ENCODE measurements at regions not wholly inside any gene's neighbourhood (a gene's known extent, or its start where the extent isn't known, plus 50 kb on each side); places are given as distances from the start of the nearest gene placed in this dataset.

DNA sequence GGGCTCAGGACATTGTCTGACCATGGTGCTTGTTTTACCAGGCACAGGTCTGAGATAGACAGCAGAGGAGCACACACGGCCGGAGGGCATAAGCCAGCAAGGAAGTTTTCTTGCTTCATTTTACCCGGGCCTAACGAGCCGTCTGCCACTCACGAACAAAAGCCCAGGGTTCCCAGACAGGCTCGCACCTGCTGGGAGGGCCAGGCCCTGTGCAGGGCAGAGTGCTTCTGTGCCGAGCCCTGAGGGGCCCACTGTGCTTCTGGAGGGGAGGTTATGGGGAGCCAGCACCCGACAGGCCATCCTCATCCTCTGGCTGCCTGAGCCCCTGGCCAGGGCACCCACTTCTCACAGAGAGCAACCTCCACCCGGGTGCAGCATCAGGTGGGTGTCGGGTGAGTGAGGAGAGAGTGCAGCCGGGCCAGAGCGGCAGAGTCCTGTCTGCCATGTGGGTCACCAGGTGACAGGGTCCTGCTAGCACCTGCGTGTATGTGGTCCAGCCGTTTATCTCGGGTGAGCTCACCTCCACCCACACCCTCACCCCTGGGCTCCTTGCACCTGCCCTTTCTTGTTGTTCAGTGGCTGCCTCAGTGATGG is 297.9 kb downstream of the NDUFA10 start:
- Histone ChIP-seq H3K4me3 (ENCODE audit: low read depth, low read length) (no peak overlapping the region), H3K27ac (ENCODE audit: extremely low read depth, low read depth, low read length) (no peak overlapping the region), H3K9me3 (ENCODE audit: control insufficient read depth, insufficient read depth, low read depth, low read length) (no peaks in the 10 kb centered on the region), H3K4me1 (ENCODE audit: control insufficient read depth, insufficient read depth, low read length) (no peaks in the 10 kb centered on the region), H3K36me3 (ENCODE audit: control insufficient read depth in 2 of 2, insufficient read depth in 1 of 2, low read length in 2 of 2) (no peaks in the 10 kb centered on the region)
- CTCF ChIA-PET, result no interaction called here
- POLR2A ChIA-PET, result no interaction called here
- TF ChIP-seq, protein P1, sequence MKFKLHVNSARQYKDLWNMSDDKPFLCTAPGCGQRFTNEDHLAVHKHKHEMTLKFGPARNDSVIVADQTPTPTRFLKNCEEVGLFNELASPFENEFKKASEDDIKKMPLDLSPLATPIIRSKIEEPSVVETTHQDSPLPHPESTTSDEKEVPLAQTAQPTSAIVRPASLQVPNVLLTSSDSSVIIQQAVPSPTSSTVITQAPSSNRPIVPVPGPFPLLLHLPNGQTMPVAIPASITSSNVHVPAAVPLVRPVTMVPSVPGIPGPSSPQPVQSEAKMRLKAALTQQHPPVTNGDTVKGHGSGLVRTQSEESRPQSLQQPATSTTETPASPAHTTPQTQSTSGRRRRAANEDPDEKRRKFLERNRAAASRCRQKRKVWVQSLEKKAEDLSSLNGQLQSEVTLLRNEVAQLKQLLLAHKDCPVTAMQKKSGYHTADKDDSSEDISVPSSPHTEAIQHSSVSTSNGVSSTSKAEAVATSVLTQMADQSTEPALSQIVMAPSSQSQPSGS (tag by site-specific recombination; IDR thresholded peaks at IDR 0.05; ENCODE audit: low read depth), result no peak
- no peak for TF ChIP-seq ZNF830 (tag by site-specific recombination; IDR thresholded peaks at IDR 0.05; ENCODE audit: low read depth)
- no peak for TF ChIP-seq GLIS1 (tag by site-specific recombination; IDR thresholded peaks at IDR 0.05)
- TF ChIP-seq HOXC10 (CRISPR knock-in tag; IDR thresholded peaks at IDR 0.05), result no peak
- TF ChIP-seq, protein P2, sequence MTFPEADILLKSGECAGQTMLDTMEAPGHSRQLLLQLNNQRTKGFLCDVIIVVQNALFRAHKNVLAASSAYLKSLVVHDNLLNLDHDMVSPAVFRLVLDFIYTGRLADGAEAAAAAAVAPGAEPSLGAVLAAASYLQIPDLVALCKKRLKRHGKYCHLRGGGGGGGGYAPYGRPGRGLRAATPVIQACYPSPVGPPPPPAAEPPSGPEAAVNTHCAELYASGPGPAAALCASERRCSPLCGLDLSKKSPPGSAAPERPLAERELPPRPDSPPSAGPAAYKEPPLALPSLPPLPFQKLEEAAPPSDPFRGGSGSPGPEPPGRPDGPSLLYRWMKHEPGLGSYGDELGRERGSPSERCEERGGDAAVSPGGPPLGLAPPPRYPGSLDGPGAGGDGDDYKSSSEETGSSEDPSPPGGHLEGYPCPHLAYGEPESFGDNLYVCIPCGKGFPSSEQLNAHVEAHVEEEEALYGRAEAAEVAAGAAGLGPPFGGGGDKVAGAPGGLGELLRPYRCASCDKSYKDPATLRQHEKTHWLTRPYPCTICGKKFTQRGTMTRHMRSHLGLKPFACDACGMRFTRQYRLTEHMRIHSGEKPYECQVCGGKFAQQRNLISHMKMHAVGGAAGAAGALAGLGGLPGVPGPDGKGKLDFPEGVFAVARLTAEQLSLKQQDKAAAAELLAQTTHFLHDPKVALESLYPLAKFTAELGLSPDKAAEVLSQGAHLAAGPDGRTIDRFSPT (tag by site-specific recombination; IDR thresholded peaks at IDR 0.05), result no peak
- no peak for TF ChIP-seq ZBTB20 (tag by site-specific recombination; IDR thresholded peaks at IDR 0.05)
- TF ChIP-seq, protein P3, sequence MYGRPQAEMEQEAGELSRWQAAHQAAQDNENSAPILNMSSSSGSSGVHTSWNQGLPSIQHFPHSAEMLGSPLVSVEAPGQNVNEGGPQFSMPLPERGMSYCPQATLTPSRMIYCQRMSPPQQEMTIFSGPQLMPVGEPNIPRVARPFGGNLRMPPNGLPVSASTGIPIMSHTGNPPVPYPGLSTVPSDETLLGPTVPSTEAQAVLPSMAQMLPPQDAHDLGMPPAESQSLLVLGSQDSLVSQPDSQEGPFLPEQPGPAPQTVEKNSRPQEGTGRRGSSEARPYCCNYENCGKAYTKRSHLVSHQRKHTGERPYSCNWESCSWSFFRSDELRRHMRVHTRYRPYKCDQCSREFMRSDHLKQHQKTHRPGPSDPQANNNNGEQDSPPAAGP (tag by site-specific recombination; IDR thresholded peaks at IDR 0.05), result no peak
- no peak for TF ChIP-seq ZNF544 (tag by site-specific recombination; IDR thresholded peaks at IDR 0.05)
- TF ChIP-seq, protein P4, sequence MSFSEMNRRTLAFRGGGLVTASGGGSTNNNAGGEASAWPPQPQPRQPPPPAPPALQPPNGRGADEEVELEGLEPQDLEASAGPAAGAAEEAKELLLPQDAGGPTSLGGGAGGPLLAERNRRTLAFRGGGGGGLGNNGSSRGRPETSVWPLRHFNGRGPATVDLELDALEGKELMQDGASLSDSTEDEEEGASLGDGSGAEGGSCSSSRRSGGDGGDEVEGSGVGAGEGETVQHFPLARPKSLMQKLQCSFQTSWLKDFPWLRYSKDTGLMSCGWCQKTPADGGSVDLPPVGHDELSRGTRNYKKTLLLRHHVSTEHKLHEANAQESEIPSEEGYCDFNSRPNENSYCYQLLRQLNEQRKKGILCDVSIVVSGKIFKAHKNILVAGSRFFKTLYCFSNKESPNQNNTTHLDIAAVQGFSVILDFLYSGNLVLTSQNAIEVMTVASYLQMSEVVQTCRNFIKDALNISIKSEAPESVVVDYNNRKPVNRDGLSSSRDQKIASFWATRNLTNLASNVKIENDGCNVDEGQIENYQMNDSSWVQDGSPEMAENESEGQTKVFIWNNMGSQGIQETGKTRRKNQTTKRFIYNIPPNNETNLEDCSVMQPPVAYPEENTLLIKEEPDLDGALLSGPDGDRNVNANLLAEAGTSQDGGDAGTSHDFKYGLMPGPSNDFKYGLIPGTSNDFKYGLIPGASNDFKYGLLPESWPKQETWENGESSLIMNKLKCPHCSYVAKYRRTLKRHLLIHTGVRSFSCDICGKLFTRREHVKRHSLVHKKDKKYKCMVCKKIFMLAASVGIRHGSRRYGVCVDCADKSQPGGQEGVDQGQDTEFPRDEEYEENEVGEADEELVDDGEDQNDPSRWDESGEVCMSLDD (tag by site-specific recombination; IDR thresholded peaks at IDR 0.05), result no peak
- TF ChIP-seq ZNF24 (tag by site-specific recombination; IDR thresholded peaks at IDR 0.05), result no peak
- TF ChIP-seq ZFHX2 (tag by site-specific recombination; conservative IDR thresholded peaks at IDR 0.05), result no peak
- TF ChIP-seq, protein P5, sequence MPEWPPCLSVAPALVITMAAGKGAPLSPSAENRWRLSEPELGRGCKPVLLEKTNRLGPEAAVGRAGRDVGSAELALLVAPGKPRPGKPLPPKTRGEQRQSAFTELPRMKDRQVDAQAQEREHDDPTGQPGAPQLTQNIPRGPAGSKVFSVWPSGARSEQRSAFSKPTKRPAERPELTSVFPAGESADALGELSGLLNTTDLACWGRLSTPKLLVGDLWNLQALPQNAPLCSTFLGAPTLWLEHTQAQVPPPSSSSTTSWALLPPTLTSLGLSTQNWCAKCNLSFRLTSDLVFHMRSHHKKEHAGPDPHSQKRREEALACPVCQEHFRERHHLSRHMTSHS (tag by site-specific recombination; IDR thresholded peaks at IDR 0.05), result no peak
- no peak for TF ChIP-seq ZNF791 (tag by site-specific recombination; IDR thresholded peaks at IDR 0.05)

DNA sequence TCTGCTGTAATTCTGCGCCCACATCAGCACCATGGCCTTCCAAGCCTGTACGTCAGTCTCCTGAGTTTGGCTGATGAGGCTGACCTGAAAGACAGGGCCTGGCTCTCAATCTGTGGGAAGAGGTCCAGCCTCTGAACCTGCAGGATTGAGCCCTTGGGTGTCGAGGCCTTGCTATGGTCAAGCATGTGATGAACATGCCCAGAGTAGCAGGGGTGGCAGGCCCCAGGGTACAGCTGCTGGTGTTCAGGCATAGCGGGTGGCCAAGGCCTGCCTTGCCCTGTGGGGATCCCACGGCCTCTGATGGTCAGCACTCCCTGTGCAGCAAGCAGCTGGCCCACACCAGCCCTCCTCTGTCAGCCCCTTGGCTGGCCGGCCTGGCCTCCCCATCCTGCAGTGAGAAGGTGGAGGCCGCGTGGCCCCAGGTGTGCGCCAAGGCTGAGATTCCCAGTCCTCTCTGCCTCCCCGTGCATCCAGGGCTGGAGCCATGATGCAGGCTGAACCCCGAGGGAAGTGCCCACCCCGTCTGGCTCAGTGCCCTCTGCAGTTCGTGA is 298.4 kb downstream of the NDUFA10 start:
- Histone ChIP-seq H3K9me3 (ENCODE audit: control insufficient read depth, insufficient read depth, low read depth, low read length) (no peaks in the 10 kb centered on the region), H3K4me3 (ENCODE audit: low read depth, low read length) (no peak overlapping the region), H3K4me1 (ENCODE audit: control insufficient read depth, insufficient read depth, low read length) (no peaks in the 10 kb centered on the region), H3K27ac (ENCODE audit: extremely low read depth, low read depth, low read length) (no peak overlapping the region), H3K36me3 (ENCODE audit: control insufficient read depth in 2 of 2, insufficient read depth in 1 of 2, low read length in 2 of 2) (no peaks in the 10 kb centered on the region)
- TF ChIP-seq ZNF530 (tag by site-specific recombination; IDR thresholded peaks at IDR 0.05; ENCODE audit: low read depth), result no peak
- TF ChIP-seq, protein P1 (tag by site-specific recombination; IDR thresholded peaks at IDR 0.05; ENCODE audit: low read depth), result no peak
- POLR2A ChIA-PET, result no interaction called here
- CTCF ChIA-PET, result interaction anchor here (0.6 kb wide), 1 partner anchor 228 kb away, joined by 3 read pairs; no protein-coding TSS in a partner anchor

Data from HEK293 (cell line).